Gastrocnemius medialis (tissue), 4 donors: ENCODE measurements at regions not wholly inside any gene's neighbourhood (a gene's known extent, or its start where the extent isn't known, plus 50 kb on each side); places are given as distances from the start of the nearest gene placed in this dataset.

ENCODE experiments used
- CTCF ChIP-seq, 5 experiments: fragments of 450-650 bp in 3 of 5; fragments of 200-600 bp in 2 of 5; sonication (generic) in 2 of 5; IDR thresholded peaks in 4 of 5; conservative IDR thresholded peaks in 1 of 5; 1 replicate in 4 of 5; 2 replicates in 1 of 5; pipeline ENCODE4 v1.5.1; 2016 to 2019; ENCODE audit warnings: antibody characterized with exemption in 5 of 5, mild to moderate bottlenecking in 3 of 5, moderate library complexity in 3 of 5
- POLR2A ChIP-seq, 2 donors: fragments of 450-650 bp; IDR thresholded peaks; one replicate each; pipeline ENCODE4 v1.6.1; 2017; ENCODE audit warnings: antibody characterized with exemption in 2 of 2, mild to moderate bottlenecking in 2 of 2, moderate library complexity in 2 of 2

DNA sequence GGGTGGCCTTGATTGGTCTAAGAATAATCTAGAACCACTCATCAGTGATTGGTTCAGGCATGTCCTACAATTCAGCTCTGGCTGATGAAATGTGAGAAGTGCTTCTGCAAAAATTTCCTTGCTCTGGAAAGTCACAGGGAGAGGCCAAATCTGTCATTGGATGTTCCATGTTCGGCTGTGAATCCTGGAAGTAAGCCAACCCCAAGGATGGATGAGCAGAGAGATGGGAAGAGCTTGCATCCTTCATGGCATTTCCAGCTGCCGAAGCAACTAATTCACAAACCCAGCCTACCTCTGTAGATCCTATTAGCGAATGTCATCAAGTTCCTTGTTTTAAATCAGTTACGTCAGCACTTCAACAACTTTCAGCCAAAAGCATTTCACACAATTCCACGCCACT is 187.2 kb upstream of the SOX4 start:
- TF ChIP-seq CTCF (IDR thresholded peaks at IDR 0.05 in 4 of 5, conservative IDR thresholded peaks at IDR 0.05 in 1 of 5): no peak
- no peak for TF ChIP-seq POLR2A (IDR thresholded peaks at IDR 0.05)
